Spleen (tissue), 11 donors: ENCODE measurements at regions not wholly inside any gene's neighbourhood (a gene's known extent, or its start where the extent isn't known, plus 50 kb on each side); places are given as distances from the start of the nearest gene placed in this dataset.

Experiments used
- DNase-seq: peaks from one replicate; pipeline ENCODE4 v3.0.0-alpha.2; 2020
- H3K27ac ChIP-seq, 8 donors: fragments of 200-600 bp; sonication (generic) in 7 of 8; 1 replicate in 4 of 8; 2 replicates in 4 of 8; pipeline versions ENCODE4 v1.5.0 to v1.8.0; 2016 to 2021; ENCODE audit warnings: inconsistent platforms in 4 of 8, mild to moderate bottlenecking in 4 of 8, moderate library complexity in 1 of 8
- H3K27me3 ChIP-seq, 7 donors: fragments of 200-600 bp; sonication (generic) in 6 of 7; replicated peaks in 1 of 7; 1 replicate in 4 of 7; 2 replicates in 3 of 7; pipeline versions ENCODE4 v1.5.0 to v1.8.0; 2016 to 2021; ENCODE audit warnings: inconsistent platforms in 3 of 7, mild to moderate bottlenecking in 1 of 7
- H3K36me3 ChIP-seq, 6 donors: fragments of 200-600 bp; sonication (generic) in 5 of 6; 1 replicate in 4 of 6; 2 replicates in 2 of 6; pipeline versions ENCODE4 v1.5.0 to v1.8.0; 2016 to 2021; ENCODE audit warnings: inconsistent platforms in 2 of 6
- H3K4me1 ChIP-seq, 6 donors: fragments of 200-600 bp; sonication (generic) in 5 of 6; 1 replicate in 3 of 6; 2 replicates in 3 of 6; pipeline versions ENCODE4 v1.5.0 to v1.8.0; 2016 to 2021; ENCODE audit warnings: inconsistent platforms in 3 of 6
- H3K4me3 ChIP-seq, 8 donors: fragments of 200-600 bp; sonication (generic) in 7 of 8; 1 replicate in 4 of 8; 2 replicates in 4 of 8; pipeline versions ENCODE4 v1.5.0 to v1.8.0; 2016 to 2021; ENCODE audit warnings: inconsistent platforms in 4 of 8, mild to moderate bottlenecking in 4 of 8, moderate library complexity in 2 of 8
- H3K9me3 ChIP-seq, 8 donors: fragments of 200-600 bp; sonication (generic) in 7 of 8; 1 replicate in 4 of 8; 2 replicates in 4 of 8; pipeline versions ENCODE4 v1.5.0 to v1.8.0; 2016 to 2021; ENCODE audit warnings: inconsistent platforms in 4 of 8
- CTCF ChIP-seq, 11 experiments: fragments of 200-600 bp in 7 of 11; fragments of 450-650 bp in 4 of 11; sonication (generic) in 4 of 11; IDR thresholded peaks in 8 of 11; conservative IDR thresholded peaks in 3 of 11; 1 replicate in 7 of 11; 2 replicates in 4 of 11; pipeline versions ENCODE4 v1.4.0 to v1.8.0; 2016 to 2021; ENCODE audit warnings: antibody characterized with exemption in 11 of 11, inconsistent platforms in 4 of 11, mild to moderate bottlenecking in 1 of 11
- POLR2A ChIP-seq, 3 donors: fragments of 450-650 bp; IDR thresholded peaks; one replicate each; pipeline ENCODE4 v1.5.1; 2017; ENCODE audit warnings: antibody characterized with exemption in 3 of 3, mild to moderate bottlenecking in 1 of 3
- POLR2AphosphoS5 ChIP-seq, 3 donors: sonication (generic); formaldehyde crosslinking; IDR thresholded peaks; one replicate each; pipeline ENCODE4 v1.5.1; 2017; ENCODE audit warnings: antibody characterized with exemption in 3 of 3
- WGBS, 5 donors: extraction: QIAGEN DNeasy Blood & Tissue Kit in 3 of 5; methylation state at CpG; one replicate each; pipeline versions ENCODE4 v1.1.5 to v1.1.7; 2013 to 2018; 5-methylcytosine and 5-hydroxymethylcytosine counted together
- intact Hi-C: fragments of 100-400 bp; cut with DNase I; formaldehyde crosslinking; loops from one replicate; pipeline ENCODE4 v1.15.0; 2023; ENCODE audit warnings: low total_unique reads
- donor health status: healthy with polysubstance abuse.
- donor health status: DM: no; HTN: no; CAD: no; lungs with moderate emphysema.
- donor health status: DM: no; HTN: no; CAD: no.
- donor health status: Bipolar disorder and iron deficiency.
- donor health status: healthy.
- donor health status: DM: no; HTN: no; CAD: no.
- donor health status: DM: yes; HTN: yes; CAD: no.

DNA sequence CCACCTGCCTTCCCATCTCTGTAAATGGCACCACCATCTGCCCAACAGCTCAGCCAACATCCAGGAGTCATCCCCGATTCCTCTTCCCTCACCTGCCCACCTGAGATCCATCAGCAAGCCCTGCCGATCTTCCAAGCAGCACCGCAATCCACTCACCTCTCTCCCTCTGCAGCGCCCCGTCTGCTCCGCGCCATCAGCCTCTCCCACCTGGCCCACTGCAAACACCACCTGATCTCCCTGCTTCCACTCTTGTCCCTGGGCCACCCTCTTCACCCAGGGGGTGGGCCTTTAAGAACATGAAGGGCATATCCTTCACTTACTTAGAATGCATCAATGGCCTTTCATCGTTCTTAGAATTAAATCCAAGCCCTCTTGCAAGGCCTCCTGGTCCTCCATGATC is 457.3 kb upstream of the SULF2 start:
- no peak for TF ChIP-seq POLR2A (IDR thresholded peaks at IDR 0.05)
- TF ChIP-seq CTCF (IDR thresholded peaks at IDR 0.05 in 8 of 11, conservative IDR thresholded peaks at IDR 0.05 in 3 of 11) = no peak
- TF ChIP-seq POLR2AphosphoS5 (IDR thresholded peaks at IDR 0.05) = no peak
- DNase-seq = no peak
- 92 to 97% (median 94%) methylated on average over 8 of the region's 8 CpGs for WGBS, 5 donors
- no peak overlapping the region for H3K27ac ChIP-seq
- H3K27me3 ChIP-seq = peaks cover 0 to 34% (median 0%) of the 10 kb centered on the region in 7 donors
- H3K4me1 ChIP-seq = no peaks in the 10 kb centered on the region
- H3K9me3 ChIP-seq = no peaks in the 10 kb centered on the region
- H3K36me3 ChIP-seq = no peaks in the 10 kb centered on the region
- no peak overlapping the region for H3K4me3 ChIP-seq
- intact Hi-C loops = no loop called here

GRCh38 chr20:48241482-48241881 is 456.2 kb upstream of the SULF2 start:
- no peaks in the 10 kb centered on the region for H3K36me3 ChIP-seq
- 73 to 85% (median 80%) methylated on average over 4 to 5 of the region's 5 CpGs for WGBS, 5 donors
- no peak for DNase-seq
- H3K4me3 ChIP-seq = no peak overlapping the region
- H3K4me1 ChIP-seq = no peaks in the 10 kb centered on the region
- no peak overlapping the region for H3K27ac ChIP-seq
- no peak for TF ChIP-seq POLR2AphosphoS5 (IDR thresholded peaks at IDR 0.05)
- TF ChIP-seq CTCF (IDR thresholded peaks at IDR 0.05 in 8 of 11, conservative IDR thresholded peaks at IDR 0.05 in 3 of 11) = no peak
- no peak for TF ChIP-seq POLR2A (IDR thresholded peaks at IDR 0.05)
- intact Hi-C loops = no loop called here
- no peaks in the 10 kb centered on the region for H3K9me3 ChIP-seq
- peaks cover 0 to 26% (median 0%) of the 10 kb centered on the region in 7 donors for H3K27me3 ChIP-seq

DNA sequence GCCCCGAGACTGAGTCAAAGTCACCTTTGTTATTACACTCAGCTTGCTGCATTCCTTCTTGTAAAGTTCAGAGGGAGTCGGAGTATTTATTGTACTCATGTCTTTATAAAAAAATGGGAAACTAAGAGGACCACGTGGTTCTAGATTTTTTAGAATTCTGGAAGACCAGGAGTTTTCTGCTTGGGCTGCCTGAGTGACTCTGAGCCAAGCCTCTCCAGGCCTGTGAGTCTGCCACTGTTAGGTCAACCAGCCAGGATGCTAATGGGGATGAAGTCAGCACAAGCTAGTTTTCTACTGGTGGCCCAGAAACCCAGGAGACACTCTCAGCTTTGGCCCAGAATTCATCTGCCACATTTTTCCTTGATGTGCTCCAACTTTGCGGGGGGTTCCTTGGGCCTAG is 453.5 kb upstream of the SULF2 start:
- no peak overlapping the region for H3K27ac ChIP-seq

GRCh38 chr20:48238326-48238725 is 453.0 kb upstream of the SULF2 start:
- Histone ChIP-seq H3K9me3 (no peaks in the 10 kb centered on the region), H3K4me1 (no peaks in the 10 kb centered on the region), H3K27ac (no peak overlapping the region), H3K27me3 (peaks cover 0 to 25% (median 0%) of the 10 kb centered on the region in 7 donors), H3K36me3 (no peaks in the 10 kb centered on the region), H3K4me3 (no peak overlapping the region)
- DNase-seq = no peak
- WGBS, 5 donors = 69 to 90% (median 72%) methylated on average over 4 of the region's 4 CpGs
- TF ChIP-seq CTCF (IDR thresholded peaks at IDR 0.05 in 8 of 11, conservative IDR thresholded peaks at IDR 0.05 in 3 of 11) (no peak), POLR2A (IDR thresholded peaks at IDR 0.05) (no peak), POLR2AphosphoS5 (IDR thresholded peaks at IDR 0.05) (no peak)
- intact Hi-C loops = no loop called here

More for the DNA sequence above, 453.5 kb upstream of the SULF2 start:
- DNase-seq = no peak
- H3K9me3 ChIP-seq = no peaks in the 10 kb centered on the region
- H3K36me3 ChIP-seq = no peaks in the 10 kb centered on the region
- intact Hi-C loops = no loop called here
- no peak overlapping the region for H3K4me3 ChIP-seq
- H3K27me3 ChIP-seq = peaks cover 0 to 25% (median 0%) of the 10 kb centered on the region in 7 donors
- 59 to 75% (median 67%) methylated on average over 4 of the region's 4 CpGs for WGBS, 5 donors
- TF ChIP-seq POLR2A (IDR thresholded peaks at IDR 0.05) = no peak
- TF ChIP-seq POLR2AphosphoS5 (IDR thresholded peaks at IDR 0.05) = no peak
- no peak for TF ChIP-seq CTCF (IDR thresholded peaks at IDR 0.05 in 8 of 11, conservative IDR thresholded peaks at IDR 0.05 in 3 of 11)
- H3K4me1 ChIP-seq = no peaks in the 10 kb centered on the region
